BLaER1 (cell line): ENCODE measurements at regions not wholly inside any gene's neighbourhood (a gene's known extent, or its start where the extent isn't known, plus 50 kb on each side); places are given as distances from the start of the nearest gene placed in this dataset.

Experiments
- H3K27ac ChIP-seq: shearing (Covaris generic); formaldehyde crosslinking; 2 replicates; pipeline ENCODE4 v1.8.1; 2022
- H3K27me3 ChIP-seq: shearing (Covaris generic); formaldehyde crosslinking; 2 replicates; pipeline ENCODE4 v1.8.1; 2022
- H3K36me3 ChIP-seq: shearing (Covaris generic); formaldehyde crosslinking; 2 replicates; pipeline ENCODE4 v1.8.1; 2022
- H3K4me1 ChIP-seq: shearing (Covaris generic); formaldehyde crosslinking; 2 replicates; pipeline ENCODE4 v1.8.1; 2022
- H3K4me2 ChIP-seq: shearing (Covaris generic); formaldehyde crosslinking; 2 replicates; pipeline ENCODE4 v1.8.1; 2022
- H3K4me3 ChIP-seq: shearing (Covaris generic); formaldehyde crosslinking; 2 replicates; pipeline ENCODE4 v1.8.1; 2022
- H3K9ac ChIP-seq: shearing (Covaris generic); formaldehyde crosslinking; 2 replicates; pipeline ENCODE4 v1.8.1; 2022
- H3K9me3 ChIP-seq: shearing (Covaris generic); formaldehyde crosslinking; 2 replicates; pipeline ENCODE4 v1.8.1; 2022
- H4K20me1 ChIP-seq: shearing (Covaris generic); formaldehyde crosslinking; 2 replicates; pipeline ENCODE4 v1.8.1; 2022
- Cebpa-rat ChIP-seq: shearing (Covaris generic); IDR thresholded peaks from 2 replicates; pipeline ENCODE4 v1.8.1; 2022

DNA sequence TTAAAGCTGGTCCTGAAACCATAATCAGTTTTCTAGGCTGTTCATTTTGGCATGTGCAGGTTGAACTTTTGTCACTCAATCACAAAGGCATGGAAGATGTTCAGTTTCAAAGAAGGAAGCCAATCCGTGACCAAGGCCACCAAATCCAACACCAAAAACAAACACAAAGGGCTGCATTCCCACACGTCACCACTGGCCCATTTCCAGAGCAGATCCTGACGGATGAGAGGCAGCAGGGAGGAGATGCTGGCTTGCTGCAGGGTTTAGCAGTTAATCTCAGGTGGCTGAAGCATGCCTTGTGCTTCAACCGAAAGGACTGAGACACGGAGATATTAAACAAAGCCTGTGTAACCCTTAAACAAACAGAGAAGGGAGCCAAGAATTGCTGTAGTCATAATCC is 191.9 kb upstream of the CTAGE1 start:
- Histone ChIP-seq H3K4me3 (no peak overlapping the region), H3K9me3 (no peaks in the 10 kb centered on the region), H3K4me1 (no peaks in the 10 kb centered on the region), H3K27me3 (no peaks in the 10 kb centered on the region), H3K36me3 (no peaks in the 10 kb centered on the region), H3K4me2 (no peak overlapping the region), H3K9ac (no peak overlapping the region), H4K20me1 (no peaks in the 10 kb centered on the region), H3K27ac (no peak overlapping the region)
- no peak for TF ChIP-seq Cebpa-rat

DNA sequence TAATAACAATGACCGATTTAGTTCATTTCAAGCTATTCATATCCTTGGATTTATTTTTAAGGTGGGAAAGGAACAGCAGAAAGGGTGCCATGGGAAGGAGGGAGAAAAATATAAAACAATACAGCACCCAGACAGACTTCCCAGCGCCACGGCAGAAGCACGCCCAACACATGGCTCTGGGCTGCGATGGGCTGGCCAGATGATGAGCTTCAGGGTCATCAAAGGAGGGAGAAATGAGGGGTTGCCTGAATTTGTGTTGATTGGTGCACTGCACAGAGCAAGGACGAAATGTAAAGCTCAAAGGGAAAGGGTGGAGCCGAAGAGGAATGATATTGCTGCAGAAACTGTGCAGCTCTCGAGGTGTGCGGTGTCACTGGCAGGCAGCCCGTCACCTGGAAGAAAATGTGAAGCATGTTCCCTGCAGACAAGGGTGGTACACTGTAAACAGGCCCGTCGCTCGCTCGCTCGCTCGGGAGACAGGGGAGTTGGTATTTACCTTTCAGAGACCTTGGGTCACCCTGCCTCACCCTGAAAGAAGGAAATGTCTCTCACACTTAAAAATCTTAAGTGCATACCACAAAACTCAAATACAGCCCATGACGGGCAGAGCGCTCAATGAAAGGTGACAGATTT is 195.5 kb upstream of the CTAGE1 start:
- Histone ChIP-seq H3K9ac (no peak overlapping the region), H3K27me3 (no peaks in the 10 kb centered on the region), H4K20me1 (no peaks in the 10 kb centered on the region), H3K9me3 (no peaks in the 10 kb centered on the region), H3K27ac (no peak overlapping the region), H3K36me3 (no peaks in the 10 kb centered on the region), H3K4me3 (no peak overlapping the region), H3K4me2 (no peak overlapping the region), H3K4me1 (no peaks in the 10 kb centered on the region)
- no peak for TF ChIP-seq Cebpa-rat

GRCh38 chr18:22613788-22614187 is 196.1 kb upstream of the CTAGE1 start:
- TF ChIP-seq Cebpa-rat: no peak
- no peaks in the 10 kb centered on the region for H3K36me3 ChIP-seq
- no peak overlapping the region for H3K4me2 ChIP-seq
- no peaks in the 10 kb centered on the region for H3K27me3 ChIP-seq
- no peaks in the 10 kb centered on the region for H3K9me3 ChIP-seq
- no peaks in the 10 kb centered on the region for H3K4me1 ChIP-seq
- H3K4me3 ChIP-seq: no peak overlapping the region
- no peak overlapping the region for H3K9ac ChIP-seq
- H3K27ac ChIP-seq: no peak overlapping the region
- H4K20me1 ChIP-seq: no peaks in the 10 kb centered on the region

DNA sequence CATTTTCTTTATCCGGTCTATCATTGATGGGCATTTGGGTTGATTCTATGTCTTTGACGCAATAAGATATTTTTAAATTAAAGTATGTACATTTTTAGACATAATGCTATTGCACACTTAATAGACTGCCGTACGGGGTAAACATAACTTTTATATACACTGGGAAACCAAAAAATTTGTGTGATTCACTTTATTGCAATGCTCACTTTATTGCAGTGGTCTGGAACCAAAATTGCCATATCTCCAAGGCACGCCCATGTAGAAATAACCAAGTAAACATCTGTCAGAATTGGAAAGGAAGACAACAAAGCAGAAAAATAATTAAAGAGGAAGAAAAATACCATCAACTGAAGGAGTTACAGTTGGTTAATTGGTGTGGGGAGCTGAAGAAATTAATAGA is 205.8 kb upstream of the CTAGE1 start:
- Histone ChIP-seq H3K4me3 (no peak overlapping the region), H3K4me1 (no peaks in the 10 kb centered on the region), H3K36me3 (no peaks in the 10 kb centered on the region), H3K9ac (no peak overlapping the region), H3K9me3 (no peaks in the 10 kb centered on the region), H3K27ac (no peak overlapping the region), H3K4me2 (no peak overlapping the region), H3K27me3 (no peaks in the 10 kb centered on the region), H4K20me1 (no peaks in the 10 kb centered on the region)
- no peak for TF ChIP-seq Cebpa-rat

GRCh38 chr18:22624176-22624575 is 206.5 kb upstream of the CTAGE1 start:
- no peak overlapping the region for H3K27ac ChIP-seq
- no peak overlapping the region for H3K4me3 ChIP-seq
- H3K36me3 ChIP-seq: no peaks in the 10 kb centered on the region
- no peak overlapping the region for H3K9ac ChIP-seq
- no peaks in the 10 kb centered on the region for H3K9me3 ChIP-seq
- H3K4me2 ChIP-seq: no peak overlapping the region
- H3K27me3 ChIP-seq: no peaks in the 10 kb centered on the region
- H3K4me1 ChIP-seq: no peaks in the 10 kb centered on the region
- H4K20me1 ChIP-seq: no peaks in the 10 kb centered on the region
- no peak for TF ChIP-seq Cebpa-rat

DNA sequence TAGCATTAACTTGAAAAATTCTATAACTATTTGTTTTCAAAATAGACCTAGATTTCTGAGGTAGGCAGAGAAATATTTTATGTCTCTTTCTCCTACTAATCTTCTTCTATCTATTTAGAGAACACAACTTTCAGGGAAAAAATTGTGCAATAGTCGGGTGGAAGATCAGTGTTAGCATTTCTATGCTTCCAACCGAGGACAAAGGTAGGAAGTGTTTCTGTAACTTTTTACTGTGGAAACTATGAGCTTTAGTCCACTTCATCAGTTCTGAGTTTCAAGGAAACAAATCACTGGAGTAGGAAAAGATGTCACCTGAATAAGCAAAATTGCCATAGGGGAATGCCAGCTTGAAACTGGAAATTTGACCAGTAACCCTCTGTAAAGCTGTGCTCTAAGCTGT is 207.7 kb upstream of the CTAGE1 start:
- H3K27me3 ChIP-seq: no peaks in the 10 kb centered on the region
- no peak overlapping the region for H3K4me2 ChIP-seq
- no peaks in the 10 kb centered on the region for H3K36me3 ChIP-seq
- H3K4me3 ChIP-seq: no peak overlapping the region
- no peak overlapping the region for H3K9ac ChIP-seq
- H3K9me3 ChIP-seq: no peaks in the 10 kb centered on the region
- no peak for TF ChIP-seq Cebpa-rat
- H3K27ac ChIP-seq: no peak overlapping the region
- no peaks in the 10 kb centered on the region for H4K20me1 ChIP-seq
- H3K4me1 ChIP-seq: no peaks in the 10 kb centered on the region

DNA sequence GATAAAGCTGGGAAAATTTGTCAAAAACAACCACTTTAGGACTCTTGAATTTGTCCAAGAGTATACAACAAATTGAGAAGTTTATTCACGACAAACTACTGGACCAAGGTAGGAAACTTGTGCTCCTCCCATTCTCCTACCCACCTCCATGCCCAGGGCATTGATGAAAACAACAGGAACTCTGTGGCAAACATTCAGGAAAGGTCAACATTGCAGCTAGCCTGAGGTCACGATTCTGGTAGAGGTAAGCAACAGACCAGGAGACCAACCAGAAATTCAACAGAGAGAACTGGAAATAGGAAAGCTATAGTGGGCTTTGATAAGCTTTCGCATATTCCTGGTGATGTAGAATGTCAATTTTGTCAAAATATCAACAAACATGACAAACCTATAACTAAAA is 209.1 kb upstream of the CTAGE1 start:
- Histone ChIP-seq H3K36me3 (no peaks in the 10 kb centered on the region), H3K4me2 (no peak overlapping the region), H3K27me3 (no peaks in the 10 kb centered on the region), H3K9ac (no peak overlapping the region), H3K27ac (no peak overlapping the region), H3K4me1 (no peaks in the 10 kb centered on the region), H4K20me1 (no peaks in the 10 kb centered on the region), H3K9me3 (no peaks in the 10 kb centered on the region), H3K4me3 (no peak overlapping the region)
- no peak for TF ChIP-seq Cebpa-rat

- H3K4me2 ChIP-seq: no peak overlapping the region
- H3K9me3 ChIP-seq: no peaks in the 10 kb centered on the region
- no peak overlapping the region for H3K4me3 ChIP-seq
- H3K27ac ChIP-seq: no peak overlapping the region
- no peaks in the 10 kb centered on the region for H3K27me3 ChIP-seq
- no peaks in the 10 kb centered on the region for H3K4me1 ChIP-seq
- no peak overlapping the region for H3K9ac ChIP-seq
- no peak for TF ChIP-seq Cebpa-rat
- H4K20me1 ChIP-seq: no peaks in the 10 kb centered on the region
- no peaks in the 10 kb centered on the region for H3K36me3 ChIP-seq
Observed at GRCh38 chr18:22627506-22627905, 209.8 kb upstream of the CTAGE1 start.

DNA sequence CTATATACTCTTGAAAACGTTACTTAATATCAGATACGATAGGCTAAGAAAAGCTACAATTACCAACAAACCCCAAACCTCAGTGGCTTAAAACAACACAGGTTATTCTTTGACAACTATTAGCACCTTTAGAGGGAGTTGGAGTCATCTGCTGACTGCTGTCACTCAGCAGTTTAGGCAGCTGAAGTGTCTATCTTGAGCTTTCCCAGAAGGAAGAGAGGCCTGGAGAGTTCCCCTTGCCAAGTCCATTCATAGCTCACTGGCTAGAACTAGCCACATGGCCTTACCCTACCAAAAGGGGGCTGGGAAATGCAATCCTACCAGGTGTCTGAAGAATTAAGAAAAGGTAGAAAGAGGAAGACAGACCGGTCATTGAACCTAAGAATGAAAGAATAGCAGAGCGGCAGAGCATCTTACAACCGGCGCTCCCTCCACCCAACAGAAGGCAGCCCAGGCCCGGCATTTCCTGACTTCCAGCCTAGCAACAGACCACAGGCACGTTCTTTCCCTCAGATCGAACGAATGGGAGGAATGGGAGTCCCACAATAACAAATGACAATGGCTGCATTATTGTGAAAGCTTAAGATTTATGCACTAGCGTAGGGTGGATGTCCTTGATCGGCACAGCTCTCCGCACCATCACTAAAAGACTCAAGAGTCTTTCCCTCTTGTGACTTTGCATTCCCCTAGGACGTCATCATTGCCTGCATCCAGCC is 211.2 kb upstream of the CTAGE1 start:
- Histone ChIP-seq H3K4me2 (no peak overlapping the region), H3K27me3 (no peaks in the 10 kb centered on the region), H3K9me3 (no peaks in the 10 kb centered on the region), H4K20me1 (no peaks in the 10 kb centered on the region), H3K36me3 (no peaks in the 10 kb centered on the region), H3K4me1 (no peaks in the 10 kb centered on the region), H3K4me3 (no peak overlapping the region), H3K27ac (no peak overlapping the region), H3K9ac (no peak overlapping the region)
- no peak for TF ChIP-seq Cebpa-rat

DNA sequence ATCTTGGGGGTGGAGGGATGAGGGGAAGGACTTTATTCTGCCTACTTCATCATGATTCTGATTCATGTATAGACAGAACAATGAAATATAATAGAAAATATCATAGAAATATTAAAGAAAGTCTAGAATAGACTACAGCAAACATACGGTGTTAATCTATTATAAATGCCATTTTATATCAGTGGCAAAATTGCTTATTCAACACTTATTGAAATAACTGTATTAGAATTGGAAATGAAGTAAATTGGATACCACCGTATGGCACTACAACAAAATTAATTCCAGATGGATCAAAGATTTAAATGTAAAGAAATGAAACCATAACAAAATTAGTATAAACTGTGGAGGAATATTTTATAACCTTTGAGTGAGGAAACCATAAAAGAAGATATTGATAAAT is 213.3 kb upstream of the CTAGE1 start:
- H3K27me3 ChIP-seq: no peaks in the 10 kb centered on the region
- H3K27ac ChIP-seq: no peak overlapping the region
- no peaks in the 10 kb centered on the region for H4K20me1 ChIP-seq
- H3K4me1 ChIP-seq: no peaks in the 10 kb centered on the region
- H3K36me3 ChIP-seq: no peaks in the 10 kb centered on the region
- no peak overlapping the region for H3K4me3 ChIP-seq
- H3K9me3 ChIP-seq: no peaks in the 10 kb centered on the region
- TF ChIP-seq Cebpa-rat: no peak
- no peak overlapping the region for H3K4me2 ChIP-seq
- no peak overlapping the region for H3K9ac ChIP-seq
